Left ventricle myocardium inferior (tissue), 1 donor: ENCODE measurements at regions not wholly inside any gene's neighbourhood (a gene's known extent, or its start where the extent isn't known, plus 50 kb on each side); places are given as distances from the start of the nearest gene placed in this dataset.

ENCODE experiments used
- DNase-seq: peaks from one replicate; pipeline ENCODE4 v3.0.0-alpha.2; 2020
- H3K27ac ChIP-seq: fragments of 200-600 bp; replicated peaks from 2 replicates; pipeline ENCODE4 v1.8.0; 2021
- H3K27me3 ChIP-seq: fragments of 200-600 bp; 2 replicates; pipeline ENCODE4 v1.8.0; 2021; ENCODE audit warnings: low read depth
- H3K36me3 ChIP-seq: fragments of 200-600 bp; 2 replicates; pipeline ENCODE4 v1.8.0; 2021
- H3K4me1 ChIP-seq: fragments of 200-600 bp; 2 replicates; pipeline ENCODE4 v1.8.0; 2021
- H3K4me3 ChIP-seq: fragments of 200-600 bp; 2 replicates; pipeline ENCODE4 v1.8.0; 2021; ENCODE audit warnings: mild to moderate bottlenecking, moderate library complexity
- H3K9me3 ChIP-seq: fragments of 200-600 bp; replicated peaks from 2 replicates; pipeline ENCODE4 v1.8.0; 2021
- intact Hi-C: fragments of 100-400 bp; cut with micrococcal nuclease; formaldehyde crosslinking; loops from one replicate; pipeline ENCODE4 v1.11.0; 2022
- TF ChIP-seq, protein P1 (sequence below): fragments of 200-600 bp; IDR thresholded peaks from 2 replicates; pipeline ENCODE4 v1.8.0; 2021; ENCODE audit warnings: antibody characterized with exemption, mild to moderate bottlenecking, borderline replicate concordance
- donor health status: DM: no; HTN: yes; CAD: no; lungs with severe emphysema.

GRCh38 chr2:88310787-88311186, 140.6 kb downstream of the THNSL2 start:
- intact Hi-C loops: no loop called here
- peaks cover 32% of the 10 kb centered on the region for H3K9me3 ChIP-seq
- H3K4me1 ChIP-seq: no peaks in the 10 kb centered on the region
- no peak overlapping the region for H3K27ac ChIP-seq
- TF ChIP-seq, protein P1, sequence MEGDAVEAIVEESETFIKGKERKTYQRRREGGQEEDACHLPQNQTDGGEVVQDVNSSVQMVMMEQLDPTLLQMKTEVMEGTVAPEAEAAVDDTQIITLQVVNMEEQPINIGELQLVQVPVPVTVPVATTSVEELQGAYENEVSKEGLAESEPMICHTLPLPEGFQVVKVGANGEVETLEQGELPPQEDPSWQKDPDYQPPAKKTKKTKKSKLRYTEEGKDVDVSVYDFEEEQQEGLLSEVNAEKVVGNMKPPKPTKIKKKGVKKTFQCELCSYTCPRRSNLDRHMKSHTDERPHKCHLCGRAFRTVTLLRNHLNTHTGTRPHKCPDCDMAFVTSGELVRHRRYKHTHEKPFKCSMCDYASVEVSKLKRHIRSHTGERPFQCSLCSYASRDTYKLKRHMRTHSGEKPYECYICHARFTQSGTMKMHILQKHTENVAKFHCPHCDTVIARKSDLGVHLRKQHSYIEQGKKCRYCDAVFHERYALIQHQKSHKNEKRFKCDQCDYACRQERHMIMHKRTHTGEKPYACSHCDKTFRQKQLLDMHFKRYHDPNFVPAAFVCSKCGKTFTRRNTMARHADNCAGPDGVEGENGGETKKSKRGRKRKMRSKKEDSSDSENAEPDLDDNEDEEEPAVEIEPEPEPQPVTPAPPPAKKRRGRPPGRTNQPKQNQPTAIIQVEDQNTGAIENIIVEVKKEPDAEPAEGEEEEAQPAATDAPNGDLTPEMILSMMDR: no peak
- H3K4me3 ChIP-seq: no peak overlapping the region
- no peak for DNase-seq
- peaks cover 2% of the 10 kb centered on the region for H3K27me3 ChIP-seq
- no peaks in the 10 kb centered on the region for H3K36me3 ChIP-seq

DNA sequence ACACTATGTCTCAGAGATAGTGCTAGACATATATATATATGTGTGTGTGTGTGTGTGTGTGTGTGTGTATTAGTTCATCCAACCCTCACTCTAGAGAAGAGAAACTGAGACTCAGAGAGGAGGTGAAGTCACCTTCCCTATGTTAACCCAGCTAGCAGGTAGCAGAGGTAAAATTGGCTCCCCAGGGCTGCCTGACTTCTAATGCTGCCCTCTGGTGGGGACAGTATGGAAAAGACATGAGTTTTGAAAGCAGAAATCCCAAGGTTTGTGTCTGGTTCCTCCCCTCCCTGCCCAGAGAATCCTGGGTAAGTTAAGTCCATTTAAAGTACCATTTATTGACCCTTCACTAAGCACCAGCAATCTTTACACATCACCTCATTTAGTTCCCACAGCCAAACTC, 137.7 kb downstream of the THNSL2 start:
- intact Hi-C loops: no loop called here
- Histone ChIP-seq H3K4me3 (no peak overlapping the region), H3K27me3 (peaks cover 2% of the 10 kb centered on the region), H3K9me3 (peaks cover 30% of the 10 kb centered on the region), H3K36me3 (no peaks in the 10 kb centered on the region), H3K4me1 (no peaks in the 10 kb centered on the region), H3K27ac (no peak overlapping the region)
- DNase-seq: no peak
- TF ChIP-seq, protein P1: peak; percentile 46

DNA sequence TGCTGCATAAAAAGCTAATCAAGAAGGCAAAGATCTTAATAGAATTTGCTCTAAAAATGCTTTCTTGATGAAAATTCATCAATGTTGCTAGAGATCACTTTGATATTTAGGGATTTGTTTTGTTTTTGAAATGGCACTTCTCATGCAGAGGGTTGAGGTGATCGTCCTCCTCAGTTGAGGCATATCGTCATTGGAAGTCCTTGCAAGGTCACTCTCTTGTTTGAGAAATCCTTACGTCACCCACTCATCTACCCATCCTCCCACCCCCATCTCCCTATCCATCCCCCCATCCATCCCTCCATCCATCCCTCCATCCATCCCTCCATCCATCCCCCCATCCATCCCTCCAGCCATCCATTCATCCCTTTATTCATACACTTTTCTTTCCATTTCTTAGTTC, 133.7 kb downstream of the THNSL2 start:
- H3K36me3 ChIP-seq: no peaks in the 10 kb centered on the region
- H3K4me1 ChIP-seq: no peaks in the 10 kb centered on the region
- H3K27me3 ChIP-seq: no peaks in the 10 kb centered on the region
- intact Hi-C loops: no loop called here
- peaks cover 16% of the 10 kb centered on the region for H3K9me3 ChIP-seq
- H3K4me3 ChIP-seq: no peak overlapping the region
- no peak for DNase-seq
- TF ChIP-seq, protein P1: no peak
- no peak overlapping the region for H3K27ac ChIP-seq

GRCh38 chr2:88296247-88296646, 126.1 kb downstream of the THNSL2 start:
- TF ChIP-seq, protein P1: no peak
- Histone ChIP-seq H3K4me3 (no peak overlapping the region), H3K4me1 (no peaks in the 10 kb centered on the region), H3K27me3 (no peaks in the 10 kb centered on the region), H3K27ac (no peak overlapping the region), H3K36me3 (no peaks in the 10 kb centered on the region), H3K9me3 (peaks cover 8% of the 10 kb centered on the region)
- intact Hi-C loops: no loop called here
- no peak for DNase-seq

GRCh38 chr2:88283886-88284592, 113.9 kb downstream of the THNSL2 start:
- no peak for DNase-seq
- TF ChIP-seq, protein P1: no peak
- no peaks in the 10 kb centered on the region for H3K36me3 ChIP-seq
- no peaks in the 10 kb centered on the region for H3K9me3 ChIP-seq
- intact Hi-C loops: no loop called here
- H3K4me3 ChIP-seq: no peak overlapping the region
- peaks cover 72% of the 10 kb centered on the region for H3K27me3 ChIP-seq
- H3K4me1 ChIP-seq: no peaks in the 10 kb centered on the region
- H3K27ac ChIP-seq: no peak overlapping the region
